Endothelial cell (in vitro differentiated cells): ENCODE measurements at regions not wholly inside any gene's neighbourhood (a gene's known extent, or its start where the extent isn't known, plus 50 kb on each side); places are given as distances from the start of the nearest gene placed in this dataset.

Experiments used
- DNase-seq: peaks from one replicate; pipeline ENCODE4 v3.0.0; 2021; ENCODE audit warnings: low spot score
- H3K27ac Mint-ChIP-seq: one replicate; pipeline ENCODE4 v1.8.0; 2021; ENCODE audit warnings: mixed read lengths, inconsistent platforms; ENCODE audit not compliant: unreplicated experiment
- H3K27me3 Mint-ChIP-seq: one replicate; pipeline ENCODE4 v1.8.0; 2021; ENCODE audit warnings: mild to moderate bottlenecking, moderate library complexity, mixed read lengths, inconsistent platforms; ENCODE audit not compliant: unreplicated experiment
- H3K36me3 Mint-ChIP-seq: one replicate; pipeline ENCODE4 v1.8.0; 2021; ENCODE audit warnings: mild to moderate bottlenecking, low read depth, mixed read lengths, inconsistent platforms; ENCODE audit not compliant: unreplicated experiment
- H3K4me1 Mint-ChIP-seq: one replicate; pipeline ENCODE4 v1.8.0; 2021; ENCODE audit warnings: mild to moderate bottlenecking, mixed read lengths, inconsistent platforms; ENCODE audit not compliant: unreplicated experiment
- H3K4me3 Mint-ChIP-seq: one replicate; pipeline ENCODE4 v1.8.0; 2021; ENCODE audit warnings: mild to moderate bottlenecking, mixed read lengths, inconsistent platforms; ENCODE audit not compliant: unreplicated experiment
- H3K9me3 Mint-ChIP-seq: one replicate; pipeline ENCODE4 v1.8.0; 2021; ENCODE audit warnings: mixed read lengths, inconsistent platforms; ENCODE audit not compliant: unreplicated experiment
- CTCF ChIP-seq: fragments of 200-600 bp; sonication (generic); IDR thresholded peaks from one replicate; pipeline ENCODE4 v1.5.0; 2021; ENCODE audit warnings: antibody characterized with exemption; ENCODE audit not compliant: unreplicated experiment

GRCh38 chr6:113511100-113511499, 346.0 kb upstream of the MARCKS start:
- DNase-seq, result no peak
- H3K4me1 Mint-ChIP-seq, result no peaks in the 10 kb centered on the region
- no peak for TF ChIP-seq CTCF
- H3K4me3 Mint-ChIP-seq, result no peak overlapping the region
- H3K27ac Mint-ChIP-seq, result no peak overlapping the region
- no peaks in the 10 kb centered on the region for H3K9me3 Mint-ChIP-seq
- no peaks in the 10 kb centered on the region for H3K27me3 Mint-ChIP-seq
- no peaks in the 10 kb centered on the region for H3K36me3 Mint-ChIP-seq

- no peaks in the 10 kb centered on the region for H3K9me3 Mint-ChIP-seq
- no peak overlapping the region for H3K4me3 Mint-ChIP-seq
- DNase-seq, result no peak
- H3K27ac Mint-ChIP-seq, result no peak overlapping the region
- H3K36me3 Mint-ChIP-seq, result no peaks in the 10 kb centered on the region
- no peaks in the 10 kb centered on the region for H3K4me1 Mint-ChIP-seq
- H3K27me3 Mint-ChIP-seq, result no peaks in the 10 kb centered on the region
- TF ChIP-seq CTCF, result no peak
These were observed 344.6 kb upstream of the MARCKS start for GRCh38 chr6:113512576-113512975.

DNA sequence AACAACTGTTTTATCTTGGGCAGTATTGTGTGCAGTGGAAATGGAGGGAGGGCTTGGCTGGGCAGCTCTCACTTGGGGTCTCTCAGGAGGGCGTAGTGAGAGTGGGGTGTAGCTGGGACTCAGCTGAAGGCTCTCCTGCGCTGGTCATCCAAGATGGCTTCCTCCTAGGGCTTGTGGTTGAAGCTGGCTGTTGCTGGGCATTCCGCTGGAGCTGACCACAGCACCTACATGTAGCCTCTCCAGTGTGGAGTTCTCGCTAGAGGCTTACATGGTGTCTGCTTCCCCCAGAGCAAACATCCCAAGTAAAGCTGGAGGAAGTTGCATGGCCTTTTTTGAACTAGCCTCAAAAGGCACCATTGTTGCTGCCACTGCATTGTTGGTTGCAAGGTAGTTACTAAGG, 344.1 kb upstream of the MARCKS start:
- no peak for TF ChIP-seq CTCF
- no peak for DNase-seq
- H3K27ac Mint-ChIP-seq, result no peak overlapping the region
- no peak overlapping the region for H3K4me3 Mint-ChIP-seq
- no peaks in the 10 kb centered on the region for H3K9me3 Mint-ChIP-seq
- H3K27me3 Mint-ChIP-seq, result no peaks in the 10 kb centered on the region
- H3K36me3 Mint-ChIP-seq, result no peaks in the 10 kb centered on the region
- no peaks in the 10 kb centered on the region for H3K4me1 Mint-ChIP-seq

GRCh38 chr6:113522376-113522775, 334.8 kb upstream of the MARCKS start:
- no peak overlapping the region for H3K27ac Mint-ChIP-seq
- no peaks in the 10 kb centered on the region for H3K4me1 Mint-ChIP-seq
- no peak for TF ChIP-seq CTCF
- H3K9me3 Mint-ChIP-seq, result no peaks in the 10 kb centered on the region
- no peaks in the 10 kb centered on the region for H3K36me3 Mint-ChIP-seq
- DNase-seq, result no peak
- no peak overlapping the region for H3K4me3 Mint-ChIP-seq
- H3K27me3 Mint-ChIP-seq, result no peaks in the 10 kb centered on the region

DNA sequence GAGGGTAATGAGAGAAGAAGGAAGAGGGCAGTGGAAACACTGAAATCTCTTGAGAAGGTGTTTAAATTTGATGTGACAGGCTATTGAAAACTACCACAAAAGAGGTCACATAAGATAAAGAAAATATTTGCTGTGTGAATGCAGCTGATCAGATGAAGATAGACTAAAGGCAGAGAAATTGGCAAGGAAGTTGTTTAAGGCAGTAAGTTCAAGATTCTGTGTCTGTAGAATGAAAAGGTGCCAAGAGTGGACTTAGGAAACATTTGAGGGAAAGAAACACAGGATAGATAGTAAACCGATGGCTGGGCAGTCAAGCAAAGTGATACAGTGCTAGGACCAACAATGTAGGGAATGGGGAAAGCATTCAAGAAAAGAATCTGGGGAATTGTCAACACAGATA, 332.3 kb upstream of the MARCKS start:
- peaks cover 2% of the 10 kb centered on the region for H3K27me3 Mint-ChIP-seq
- no peak for DNase-seq
- no peak overlapping the region for H3K27ac Mint-ChIP-seq
- no peaks in the 10 kb centered on the region for H3K9me3 Mint-ChIP-seq
- no peaks in the 10 kb centered on the region for H3K4me1 Mint-ChIP-seq
- no peak for TF ChIP-seq CTCF
- H3K4me3 Mint-ChIP-seq, result no peak overlapping the region
- no peaks in the 10 kb centered on the region for H3K36me3 Mint-ChIP-seq
